ENCODE measurements at regions not wholly inside any gene's neighbourhood (a gene's known extent, or its start where the extent isn't known, plus 50 kb on each side); places are given as distances from the start of the nearest gene placed in this dataset.

GRCh38 chr6:84517741-84518530, 246.5 kb downstream of the TBX18 start:
- TF ChIP-seq CTCF (IDR thresholded peaks at IDR 0.05; ENCODE audit: low read depth, low read length) = no peak
- no peak overlapping the region for H3K4me3 ChIP-seq (ENCODE audit: low read depth, low read length)
- in situ Hi-C loops (cut with HindIII; ENCODE audit: low sequenced_read_pairs) = no loop called here
- no peak for DNase-seq (ENCODE audit: low read depth, low spot score)

- no peak for DNase-seq (ENCODE audit: low read depth, low spot score)
- TF ChIP-seq CTCF (IDR thresholded peaks at IDR 0.05; ENCODE audit: low read depth, low read length) = no peak
- H3K4me3 ChIP-seq (ENCODE audit: low read depth, low read length) = no peak overlapping the region
- in situ Hi-C loops (cut with HindIII; ENCODE audit: low sequenced_read_pairs) = no loop called here
Measured at GRCh38 chr6:84516154-84516553, 248.2 kb downstream of the TBX18 start.

- in situ Hi-C loops (cut with HindIII; ENCODE audit: low sequenced_read_pairs) = no loop called here
- no peak overlapping the region for H3K4me3 ChIP-seq (ENCODE audit: low read depth, low read length)
- no peak for TF ChIP-seq CTCF (IDR thresholded peaks at IDR 0.05; ENCODE audit: low read depth, low read length)
- peak; percentile 47 for DNase-seq (ENCODE audit: low read depth, low spot score)
Measured at GRCh38 chr6:84515067-84515466, 249.3 kb downstream of the TBX18 start.

GRCh38 chr6:84514089-84514971, 250.1 kb downstream of the TBX18 start:
- no peak for DNase-seq (ENCODE audit: low read depth, low spot score)
- no peak for TF ChIP-seq CTCF (IDR thresholded peaks at IDR 0.05; ENCODE audit: low read depth, low read length)
- in situ Hi-C loops (cut with HindIII; ENCODE audit: low sequenced_read_pairs) = no loop called here

GRCh38 chr6:84512391-84512790, 252.0 kb downstream of the TBX18 start:
- no peak overlapping the region for H3K4me3 ChIP-seq (ENCODE audit: low read depth, low read length)
- TF ChIP-seq CTCF (IDR thresholded peaks at IDR 0.05; ENCODE audit: low read depth, low read length) = no peak
- in situ Hi-C loops (cut with HindIII; ENCODE audit: low sequenced_read_pairs) = no loop called here
- no peak for DNase-seq (ENCODE audit: low read depth, low spot score)

More at GRCh38 chr6:84514089-84514971, 250.1 kb downstream of the TBX18 start:
- no peak overlapping the region for H3K4me3 ChIP-seq (ENCODE audit: low read depth, low read length)

GRCh38 chr6:84511929-84512328, 252.5 kb downstream of the TBX18 start:
- no peak for TF ChIP-seq CTCF (IDR thresholded peaks at IDR 0.05; ENCODE audit: low read depth, low read length)
- in situ Hi-C loops (cut with HindIII; ENCODE audit: low sequenced_read_pairs) = no loop called here
- no peak overlapping the region for H3K4me3 ChIP-seq (ENCODE audit: low read depth, low read length)
- DNase-seq (ENCODE audit: low read depth, low spot score) = no peak

All from astrocyte of the spinal cord (primary cell).